GM12874 (cell line): ENCODE measurements at regions not wholly inside any gene's neighbourhood (a gene's known extent, or its start where the extent isn't known, plus 50 kb on each side); places are given as distances from the start of the nearest gene placed in this dataset.

Experiments used
- TF ChIP-seq, protein P1 (sequence below): IDR thresholded peaks from 2 replicates; pipeline ENCODE4 v1.5.1; 2011; ENCODE audit warnings: low read depth, mild to moderate bottlenecking, control low read depth, low read length, moderate library complexity; ENCODE audit not compliant: insufficient read depth

DNA sequence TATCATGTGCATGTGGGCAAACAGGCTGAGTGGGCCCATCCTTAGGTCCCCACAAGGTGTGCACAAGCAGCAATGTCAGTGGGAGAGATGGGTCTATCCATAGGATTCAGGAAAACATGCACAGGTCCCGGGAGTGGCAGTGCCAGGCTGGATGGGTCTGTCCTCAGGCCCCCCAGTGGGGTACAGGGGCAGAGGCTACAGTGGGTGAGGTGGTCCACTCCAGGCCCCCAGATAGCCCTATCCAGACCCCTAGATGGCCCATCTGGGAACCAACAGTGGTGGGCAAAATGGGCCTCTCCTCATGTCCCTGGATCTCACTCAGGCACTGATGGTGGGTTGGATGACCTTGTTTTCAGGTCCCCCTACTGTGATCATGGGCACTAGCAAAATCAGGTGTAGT, 277.8 kb upstream of the SYT1 start:
- TF ChIP-seq, protein P1, sequence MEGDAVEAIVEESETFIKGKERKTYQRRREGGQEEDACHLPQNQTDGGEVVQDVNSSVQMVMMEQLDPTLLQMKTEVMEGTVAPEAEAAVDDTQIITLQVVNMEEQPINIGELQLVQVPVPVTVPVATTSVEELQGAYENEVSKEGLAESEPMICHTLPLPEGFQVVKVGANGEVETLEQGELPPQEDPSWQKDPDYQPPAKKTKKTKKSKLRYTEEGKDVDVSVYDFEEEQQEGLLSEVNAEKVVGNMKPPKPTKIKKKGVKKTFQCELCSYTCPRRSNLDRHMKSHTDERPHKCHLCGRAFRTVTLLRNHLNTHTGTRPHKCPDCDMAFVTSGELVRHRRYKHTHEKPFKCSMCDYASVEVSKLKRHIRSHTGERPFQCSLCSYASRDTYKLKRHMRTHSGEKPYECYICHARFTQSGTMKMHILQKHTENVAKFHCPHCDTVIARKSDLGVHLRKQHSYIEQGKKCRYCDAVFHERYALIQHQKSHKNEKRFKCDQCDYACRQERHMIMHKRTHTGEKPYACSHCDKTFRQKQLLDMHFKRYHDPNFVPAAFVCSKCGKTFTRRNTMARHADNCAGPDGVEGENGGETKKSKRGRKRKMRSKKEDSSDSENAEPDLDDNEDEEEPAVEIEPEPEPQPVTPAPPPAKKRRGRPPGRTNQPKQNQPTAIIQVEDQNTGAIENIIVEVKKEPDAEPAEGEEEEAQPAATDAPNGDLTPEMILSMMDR: no peak

DNA sequence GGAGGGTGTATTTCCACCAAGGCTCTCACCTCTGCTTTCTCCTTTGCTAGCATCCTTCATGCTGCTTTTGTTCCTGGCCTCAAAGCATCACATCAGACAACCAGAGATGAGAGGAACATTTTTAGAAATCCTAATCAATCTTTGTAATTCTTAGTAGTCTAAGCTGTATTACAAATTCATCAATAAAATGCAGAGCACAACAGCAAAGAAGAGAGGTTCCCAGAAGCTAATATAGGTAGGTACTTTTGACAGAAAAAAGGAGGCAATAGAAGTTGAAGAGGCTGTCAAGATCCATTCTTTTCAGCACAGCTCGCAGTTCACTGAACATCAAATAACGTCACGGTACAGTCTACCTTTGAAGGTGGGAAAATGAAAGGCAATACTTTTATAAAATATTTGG, 265.2 kb upstream of the SYT1 start:
- TF ChIP-seq, protein P1: no peak

DNA sequence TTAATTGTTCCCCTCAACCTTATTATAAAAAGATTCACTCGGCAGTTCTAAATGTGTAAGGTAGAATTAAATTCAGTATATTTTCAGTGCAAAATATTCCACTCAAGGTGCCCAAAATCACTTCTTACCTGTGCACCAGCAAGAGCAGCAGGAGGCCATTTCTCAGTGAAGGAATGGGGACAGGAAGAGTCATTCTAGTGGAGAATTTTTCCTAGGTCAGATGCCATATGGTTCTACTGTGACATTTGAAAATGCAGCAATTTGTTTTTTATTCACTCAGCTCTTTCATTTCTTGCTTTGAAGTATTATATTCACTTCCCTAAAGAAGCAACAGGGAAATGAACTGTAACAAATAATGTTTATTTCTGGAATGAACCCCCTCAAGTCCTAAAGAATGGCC, 264.0 kb upstream of the SYT1 start:
- TF ChIP-seq, protein P1: no peak

DNA sequence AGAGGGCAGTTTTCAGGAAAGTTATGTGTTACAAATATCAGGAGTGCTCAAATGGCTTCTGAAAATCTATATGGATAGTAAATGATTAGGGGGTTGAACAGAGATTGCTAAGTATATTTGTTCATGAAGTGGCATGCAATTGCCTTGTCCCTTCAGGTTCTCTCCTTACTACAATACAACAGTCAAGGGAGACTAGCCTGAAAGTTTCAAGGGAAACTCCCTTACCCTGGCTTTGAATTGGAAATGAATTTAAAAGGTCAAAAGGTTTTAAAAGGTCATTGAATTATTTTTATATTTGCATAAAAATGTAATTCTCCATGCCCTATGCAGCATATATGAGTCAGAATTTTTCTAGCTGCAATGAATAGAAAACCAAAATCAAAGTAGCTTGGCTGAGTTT, 253.1 kb upstream of the SYT1 start:
- TF ChIP-seq, protein P1: no peak

DNA sequence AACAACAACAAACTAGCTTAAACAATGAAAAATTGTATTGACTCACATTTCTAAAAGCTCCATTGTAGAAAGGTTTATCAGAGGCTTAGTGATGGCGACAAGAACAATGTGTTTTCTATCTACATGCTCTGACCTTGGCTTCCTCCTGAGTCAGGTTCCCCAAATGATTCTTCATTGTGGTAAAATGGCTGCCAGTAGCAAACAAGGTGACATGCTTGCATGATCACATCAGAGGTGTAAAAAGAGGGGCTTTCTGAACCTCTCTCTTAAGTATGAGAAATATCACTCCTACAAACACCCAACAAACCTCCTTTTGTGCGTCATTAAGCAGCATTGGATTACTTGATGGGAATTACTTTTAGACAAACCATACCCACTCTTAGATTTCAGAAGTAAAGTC, 252.4 kb upstream of the SYT1 start:
- TF ChIP-seq, protein P1: no peak

DNA sequence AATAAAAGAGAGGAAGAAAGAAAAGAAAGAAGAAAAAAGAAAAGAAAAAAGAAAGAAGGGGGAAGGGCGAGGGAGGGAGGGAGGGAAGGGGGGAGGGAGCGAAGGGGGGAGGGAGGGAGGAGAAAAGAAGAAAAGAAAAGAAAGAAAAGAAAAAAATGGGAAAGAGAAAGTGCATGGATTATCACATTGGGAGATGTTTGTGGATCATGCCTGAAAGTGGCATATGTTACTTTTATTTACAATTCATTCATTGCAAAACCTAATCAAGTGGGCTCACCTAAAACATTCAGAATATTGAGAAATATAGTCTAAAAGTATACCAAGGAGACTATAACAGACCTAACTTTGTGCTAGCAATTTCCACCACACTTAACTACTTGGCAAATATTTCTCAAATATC, 246.9 kb upstream of the SYT1 start:
- TF ChIP-seq, protein P1: no peak

DNA sequence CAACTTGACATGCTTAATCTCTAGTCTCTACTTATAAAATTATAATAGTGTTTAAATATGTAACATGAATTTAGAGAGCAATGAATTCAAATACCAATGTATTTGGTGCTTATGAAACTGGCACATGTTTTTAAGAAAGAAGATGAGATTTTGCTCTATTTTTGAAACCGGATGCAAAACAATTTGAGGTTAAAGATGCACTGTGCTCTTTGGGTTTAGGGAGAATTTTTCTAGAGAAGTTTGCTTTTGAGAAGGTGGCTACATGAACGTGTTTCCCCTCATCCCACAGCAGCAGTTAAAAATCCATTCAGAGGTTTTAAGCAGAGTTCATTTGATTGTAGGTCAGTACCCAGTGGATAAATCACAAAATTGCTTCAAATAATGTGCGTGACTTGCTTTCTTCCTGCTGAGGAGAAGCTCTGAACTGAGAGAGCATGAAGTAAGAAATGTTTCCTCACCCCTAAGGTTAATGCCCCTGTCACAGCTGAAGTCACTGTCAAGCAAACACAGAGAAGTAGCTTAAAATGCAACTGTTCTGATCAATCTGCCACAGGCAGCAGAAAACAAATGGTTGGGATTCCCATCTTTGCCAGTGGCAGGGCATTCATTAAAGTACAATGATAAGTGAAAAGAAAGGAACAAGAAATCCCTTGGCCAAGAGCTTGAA, 241.9 kb upstream of the SYT1 start:
- TF ChIP-seq, protein P1: no peak
